Neural cell (in vitro differentiated cells): ENCODE measurements at regions not wholly inside any gene's neighbourhood (a gene's known extent, or its start where the extent isn't known, plus 50 kb on each side); places are given as distances from the start of the nearest gene placed in this dataset.

Source experiments
- H2AFZ ChIP-seq: fragments of 200-600, 300-800 bp; sonication (generic), shearing (Covaris generic); 2 replicates; pipeline ENCODE4 v1.6.0; 2014; ENCODE audit warnings: low read depth, mild to moderate bottlenecking, antibody characterized with exemption, low read length, moderate library complexity
- H3F3A ChIP-seq: fragments of 200-600 bp; shearing (Covaris generic); 2 replicates; pipeline ENCODE4 v1.6.1; 2016; ENCODE audit warnings: mild to moderate bottlenecking, moderate library complexity, mixed read lengths, antibody characterized with exemption, low read length; ENCODE audit not compliant: insufficient read depth, poor library complexity, severe bottlenecking
- H3K27ac ChIP-seq: fragments of 200-600, 300-800 bp; sonication (generic), shearing (Covaris generic); 2 replicates; pipeline ENCODE4 v1.5.1; 2014; ENCODE audit warnings: mild to moderate bottlenecking, low read length, moderate library complexity
- H3K27me3 ChIP-seq: fragments of 300-800, 200-600 bp; sonication (generic), shearing (Covaris generic); 2 replicates; pipeline ENCODE4 v1.6.0; 2014; ENCODE audit warnings: mild to moderate bottlenecking, low read depth, low read length, moderate library complexity; ENCODE audit not compliant: insufficient read depth
- H3K36me3 ChIP-seq: fragments of 300-800, 200-600 bp; sonication (generic), shearing (Covaris generic); 2 replicates; pipeline ENCODE4 v1.5.1; 2014; ENCODE audit warnings: mild to moderate bottlenecking, antibody characterized with exemption, low read length, moderate library complexity; ENCODE audit not compliant: insufficient read depth
- H3K4me2 ChIP-seq: fragments of 300-800, 200-600 bp; sonication (generic), shearing (Covaris generic); 2 replicates; pipeline ENCODE4 v1.6.0; 2014; ENCODE audit warnings: mild to moderate bottlenecking, low read length
- H3K4me3 ChIP-seq: fragments of 300-800, 200-600 bp; sonication (generic), shearing (Covaris generic); 2 replicates; pipeline ENCODE4 v1.5.1; 2014; ENCODE audit warnings: mild to moderate bottlenecking, low read length, moderate library complexity
- H3K79me2 ChIP-seq: fragments of 200-600 bp; shearing (Covaris generic); replicated peaks from 2 replicates; pipeline ENCODE4 v1.6.0; 2014; ENCODE audit warnings: mild to moderate bottlenecking, low read length, moderate library complexity; ENCODE audit not compliant: insufficient read depth
- H3K9ac ChIP-seq: fragments of 300-800, 200-600 bp; sonication (generic), shearing (Covaris generic); 2 replicates; pipeline ENCODE4 v1.6.1; 2016; ENCODE audit warnings: mild to moderate bottlenecking, low read length, mixed read lengths
- H3K9me2 ChIP-seq: fragments of 200-600 bp; shearing (Covaris generic); 2 replicates; pipeline ENCODE4 v1.6.1; 2016; ENCODE audit warnings: mild to moderate bottlenecking, low read length, mixed read lengths; ENCODE audit not compliant: insufficient read depth
- H3K9me3 ChIP-seq: fragments of 200-600, 300-800 bp; sonication (generic), shearing (Covaris generic); 2 replicates; pipeline ENCODE4 v1.6.1; 2016; ENCODE audit warnings: mild to moderate bottlenecking, mixed run types, low read length, moderate library complexity, mixed read lengths
- H4K20me1 ChIP-seq: fragments of 200-600 bp; shearing (Covaris generic); 2 replicates; pipeline ENCODE4 v1.6.1; 2016; ENCODE audit warnings: mild to moderate bottlenecking, mixed run types; ENCODE audit not compliant: insufficient read depth
- EP300 ChIP-seq: fragments of 450-650 bp; conservative IDR thresholded peaks from 2 replicates; pipeline ENCODE4 v1.6.1; 2014; ENCODE audit warnings: antibody characterized with exemption, mild to moderate bottlenecking, moderate library complexity; ENCODE audit not compliant: poor library complexity, severe bottlenecking
- EZH2 ChIP-seq: fragments of 200-600, 300-800 bp; shearing (Covaris generic), sonication (generic); IDR thresholded peaks from 2 replicates; pipeline ENCODE4 v1.6.1; 2014; ENCODE audit warnings: antibody characterized with exemption, low read length, borderline replicate concordance, mild to moderate bottlenecking; ENCODE audit not compliant: insufficient read depth, poor library complexity, severe bottlenecking
- MXI1 ChIP-seq: fragments of 450-650 bp; conservative IDR thresholded peaks from 2 replicates; pipeline ENCODE4 v1.6.1; 2014; ENCODE audit warnings: antibody characterized with exemption, mild to moderate bottlenecking; ENCODE audit not compliant: poor library complexity, severe bottlenecking
- POLR2AphosphoS5 ChIP-seq: IDR thresholded peaks from 2 replicates; pipeline ENCODE4 v1.6.1; 2012
- RAD21 ChIP-seq: fragments of 450-650 bp; conservative IDR thresholded peaks from 2 replicates; pipeline ENCODE4 v1.6.1; 2014; ENCODE audit warnings: antibody characterized with exemption, mild to moderate bottlenecking, moderate library complexity
- REST ChIP-seq: IDR thresholded peaks from 2 replicates; pipeline ENCODE4 v1.6.1; 2012; ENCODE audit warnings: borderline replicate concordance
- SMC3 ChIP-seq: fragments of 450-650 bp; conservative IDR thresholded peaks from 2 replicates; pipeline ENCODE4 v1.6.1; 2014; ENCODE audit warnings: antibody characterized with exemption, mild to moderate bottlenecking, moderate library complexity; ENCODE audit not compliant: poor library complexity
- TAF1 ChIP-seq: IDR thresholded peaks from 2 replicates; pipeline ENCODE4 v1.6.1; 2012; ENCODE audit warnings: low read depth
- TF ChIP-seq, protein P1 (sequence below): fragments of 450-650 bp; IDR thresholded peaks from 2 replicates; pipeline ENCODE4 v1.5.1; 2014; ENCODE audit warnings: antibody characterized with exemption, mild to moderate bottlenecking, moderate library complexity; ENCODE audit not compliant: poor library complexity, severe bottlenecking

DNA sequence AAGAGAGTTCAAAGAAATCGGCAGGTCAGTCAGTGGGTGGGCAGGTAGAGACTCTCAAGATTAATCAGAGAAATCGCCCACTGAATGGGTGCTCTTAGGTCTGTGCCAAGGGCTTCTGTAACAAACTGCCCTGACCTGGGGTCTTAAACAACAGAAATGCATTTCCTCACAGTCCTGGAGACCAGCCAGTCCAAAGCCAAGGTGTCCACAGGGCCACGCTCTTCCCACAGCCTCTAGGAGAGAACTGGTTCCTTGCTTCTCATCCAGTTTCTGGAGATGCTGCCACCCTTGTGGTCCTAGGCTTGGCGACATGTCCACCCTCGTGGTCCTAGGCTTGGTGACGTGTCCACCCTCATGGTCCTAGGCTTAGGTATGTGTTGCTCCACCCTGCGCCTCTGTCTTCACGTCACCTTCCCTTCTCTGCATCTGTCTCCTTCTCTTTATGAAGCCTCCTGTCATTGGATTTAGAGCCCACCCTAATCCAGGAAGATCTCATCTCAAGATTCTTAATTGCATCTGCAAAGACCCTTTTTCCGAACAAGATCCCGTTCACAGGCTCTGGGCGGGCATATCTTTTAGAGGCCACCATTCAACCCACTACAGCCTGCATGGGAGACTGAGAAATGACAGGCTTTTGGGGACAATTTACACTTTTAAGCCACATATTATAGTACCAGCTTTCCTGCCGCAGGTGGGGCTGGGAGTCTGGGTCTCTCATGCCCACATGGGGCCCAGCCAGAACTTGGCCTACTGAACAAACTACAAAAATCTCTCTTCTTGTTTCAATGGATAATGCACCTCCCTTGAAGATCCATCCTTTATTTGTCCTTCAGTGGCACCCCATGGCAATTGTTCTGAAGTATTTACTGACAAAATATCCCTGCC, 161.3 kb downstream of the ASB1 start:
- Histone ChIP-seq H3K9ac (no peak overlapping the region), H3K27me3 (no peaks in the 10 kb centered on the region), H3K9me3 (no peaks in the 10 kb centered on the region), H3F3A (no peaks in the 10 kb centered on the region), H3K36me3 (no peaks in the 10 kb centered on the region), H3K4me2 (no peak overlapping the region), H2AFZ (no peak overlapping the region), H3K79me2 (no peaks in the 10 kb centered on the region), H4K20me1 (no peaks in the 10 kb centered on the region), H3K9me2 (no peaks in the 10 kb centered on the region), H3K27ac (no peak overlapping the region), H3K4me3 (no peak overlapping the region)
- TF ChIP-seq POLR2AphosphoS5, result no peak
- no peak for TF ChIP-seq RAD21
- TF ChIP-seq SMC3, result no peak
- no peak for TF ChIP-seq TAF1
- TF ChIP-seq REST, result no peak
- TF ChIP-seq EP300, result no peak
- TF ChIP-seq, protein P1, sequence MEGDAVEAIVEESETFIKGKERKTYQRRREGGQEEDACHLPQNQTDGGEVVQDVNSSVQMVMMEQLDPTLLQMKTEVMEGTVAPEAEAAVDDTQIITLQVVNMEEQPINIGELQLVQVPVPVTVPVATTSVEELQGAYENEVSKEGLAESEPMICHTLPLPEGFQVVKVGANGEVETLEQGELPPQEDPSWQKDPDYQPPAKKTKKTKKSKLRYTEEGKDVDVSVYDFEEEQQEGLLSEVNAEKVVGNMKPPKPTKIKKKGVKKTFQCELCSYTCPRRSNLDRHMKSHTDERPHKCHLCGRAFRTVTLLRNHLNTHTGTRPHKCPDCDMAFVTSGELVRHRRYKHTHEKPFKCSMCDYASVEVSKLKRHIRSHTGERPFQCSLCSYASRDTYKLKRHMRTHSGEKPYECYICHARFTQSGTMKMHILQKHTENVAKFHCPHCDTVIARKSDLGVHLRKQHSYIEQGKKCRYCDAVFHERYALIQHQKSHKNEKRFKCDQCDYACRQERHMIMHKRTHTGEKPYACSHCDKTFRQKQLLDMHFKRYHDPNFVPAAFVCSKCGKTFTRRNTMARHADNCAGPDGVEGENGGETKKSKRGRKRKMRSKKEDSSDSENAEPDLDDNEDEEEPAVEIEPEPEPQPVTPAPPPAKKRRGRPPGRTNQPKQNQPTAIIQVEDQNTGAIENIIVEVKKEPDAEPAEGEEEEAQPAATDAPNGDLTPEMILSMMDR, result no peak
- no peak for TF ChIP-seq EZH2
- no peak for TF ChIP-seq MXI1

GRCh38 chr2:238589591-238590460, 163.1 kb downstream of the ASB1 start:
- H3F3A ChIP-seq, result no peaks in the 10 kb centered on the region
- no peak overlapping the region for H2AFZ ChIP-seq
- no peaks in the 10 kb centered on the region for H3K9me2 ChIP-seq
- no peaks in the 10 kb centered on the region for H3K27me3 ChIP-seq
- H3K4me2 ChIP-seq, result no peak overlapping the region
- H4K20me1 ChIP-seq, result no peaks in the 10 kb centered on the region
- H3K36me3 ChIP-seq, result no peaks in the 10 kb centered on the region
- no peak overlapping the region for H3K27ac ChIP-seq
- H3K4me3 ChIP-seq, result no peak overlapping the region
- TF ChIP-seq EP300 (no peak), TAF1 (no peak), MXI1 (no peak), POLR2AphosphoS5 (no peak), RAD21 (no peak), SMC3 (no peak), EZH2 (no peak), REST (no peak)
- TF ChIP-seq, protein P1, result no peak
- no peak overlapping the region for H3K9ac ChIP-seq
- H3K79me2 ChIP-seq, result no peaks in the 10 kb centered on the region
- H3K9me3 ChIP-seq, result no peaks in the 10 kb centered on the region
